IMR-90 (cell line): ENCODE measurements at regions not wholly inside any gene's neighbourhood (a gene's known extent, or its start where the extent isn't known, plus 50 kb on each side); places are given as distances from the start of the nearest gene placed in this dataset.

Experiments used
- ATAC-seq: fragments of 200-7000 bp; cut with Tn5 transposase; 2 replicates; pipeline ENCODE4 v1.9.1; 2020; ENCODE audit warnings: low read depth, mild to moderate bottlenecking, moderate library complexity
- BruUV-seq: library from RNA; stranded (reverse); fragments of 400-500 nt; replicated peaks from 2 replicates; lab custom pipeline; 2021; lab: Mats Ljungman, UMichigan
- CTCF ChIA-PET: fragments of 300-600 bp; formaldehyde crosslinking; extraction: SDS; loops from one replicate; lab custom pipeline; 2021; ENCODE audit warnings: antibody characterized with exemption; lab: Yijun Ruan, JAX
- POLR2A ChIA-PET: fragments of 300-600 bp; sonication (Branson Sonifier 250); formaldehyde crosslinking; loops from one replicate; lab custom pipeline; 2022; ENCODE audit warnings: antibody characterized with exemption; ENCODE audit not compliant: unreplicated experiment; lab: Charles Lee
- DNase-seq: peaks from one replicate; pipeline ENCODE4 v3.0.0; 2013
- H2AFZ ChIP-seq: replicated peaks from 2 replicates; pipeline ENCODE3; 2013; ENCODE audit warnings: low read length, mild to moderate bottlenecking; ENCODE audit not compliant: poor library complexity
- H2AK5ac ChIP-seq: 2 replicates; pipeline ENCODE4 v1.6.1; 2013; ENCODE audit warnings: low read depth, low read length, inconsistent platforms
- H2AK9ac ChIP-seq: replicated peaks from 2 replicates; pipeline ENCODE3; 2013; ENCODE audit warnings: mild to moderate bottlenecking, low read depth, low read length, moderate library complexity; ENCODE audit not compliant: poor library complexity
- H2BK120ac ChIP-seq: 2 replicates; pipeline ENCODE4 v1.6.1; 2013; ENCODE audit warnings: low read depth, low read length, inconsistent platforms
- H2BK15ac ChIP-seq: 3 replicates; pipeline ENCODE4 v1.6.1; 2013; ENCODE audit warnings: low read depth, low read length, inconsistent platforms
- H2BK20ac ChIP-seq: 2 replicates; pipeline ENCODE4 v1.6.1; 2013; ENCODE audit warnings: low read depth, mild to moderate bottlenecking, inconsistent platforms, low read length, moderate library complexity
- H2BK5ac ChIP-seq: 2 replicates; pipeline ENCODE4 v1.6.1; 2013; ENCODE audit warnings: mild to moderate bottlenecking, low read depth, low read length, inconsistent platforms; ENCODE audit not compliant: poor library complexity, severe bottlenecking
- H3K14ac ChIP-seq: replicated peaks from 2 replicates; pipeline ENCODE4 v1.6.1; 2013; ENCODE audit warnings: low read depth, low read length, inconsistent platforms
- H3K18ac ChIP-seq: 2 replicates; pipeline ENCODE4 v1.6.1; 2013; ENCODE audit warnings: low read depth, low read length, control low read depth
- H3K23ac ChIP-seq: 2 replicates; pipeline ENCODE4 v1.6.1; 2013; ENCODE audit warnings: low read depth, low read length, inconsistent platforms
- H3K27ac ChIP-seq: 2 replicates; pipeline ENCODE4 v1.5.1; 2013; ENCODE audit warnings: mild to moderate bottlenecking, control low read depth, low read length; ENCODE audit not compliant: insufficient read depth
- H3K27me3 ChIP-seq: 2 replicates; pipeline ENCODE4 v1.6.1; 2013; ENCODE audit warnings: low read length; ENCODE audit not compliant: control insufficient read depth, insufficient read depth
- H3K36me3 ChIP-seq: 2 replicates; pipeline ENCODE4 v1.6.1; 2013; ENCODE audit warnings: low read length, mixed read lengths; ENCODE audit not compliant: control insufficient read depth, insufficient read depth
- H3K4ac ChIP-seq: 2 replicates; pipeline ENCODE4 v1.6.1; 2013; ENCODE audit warnings: low read depth, low read length, inconsistent platforms
- H3K4me1 ChIP-seq: 2 replicates; pipeline ENCODE4 v1.6.1; 2013; ENCODE audit warnings: low read length, mixed read lengths; ENCODE audit not compliant: control insufficient read depth, insufficient read depth
- H3K4me2 ChIP-seq: 2 replicates; pipeline ENCODE4 v1.6.1; 2013; ENCODE audit warnings: low read depth, mild to moderate bottlenecking, control low read depth, low read length, moderate library complexity
- H3K4me3 ChIP-seq: 2 replicates; pipeline ENCODE4 v1.5.1; 2013; ENCODE audit warnings: low read depth, mild to moderate bottlenecking, control low read depth, low read length, moderate library complexity; ENCODE audit not compliant: insufficient read depth
- H3K56ac ChIP-seq: 2 replicates; pipeline ENCODE4 v1.6.1; 2013; ENCODE audit warnings: low read length, inconsistent platforms; ENCODE audit not compliant: insufficient read depth; ENCODE audit errors: extremely low read depth
- H3K79me1 ChIP-seq, 2 experiments: 2 replicates each; pipeline ENCODE4 v1.6.1; 2013; ENCODE audit warnings: low read length in 2 of 2, inconsistent platforms in 1 of 2, low read depth in 1 of 2
- H3K9ac ChIP-seq: 2 replicates; pipeline ENCODE4 v1.6.1; 2013; ENCODE audit warnings: low read depth, low read length, control low read depth
- H3K9me1 ChIP-seq: 2 replicates; pipeline ENCODE4 v1.6.1; 2013; ENCODE audit warnings: low read length, inconsistent platforms; ENCODE audit not compliant: insufficient read depth
- H3K9me3 ChIP-seq: 2 replicates; pipeline ENCODE4 v1.6.1; 2013; ENCODE audit warnings: low read length; ENCODE audit not compliant: control insufficient read depth, insufficient read depth
- H4K20me1 ChIP-seq: 2 replicates; pipeline ENCODE4 v1.6.1; 2013; ENCODE audit warnings: low read length, inconsistent platforms; ENCODE audit not compliant: insufficient read depth
- H4K5ac ChIP-seq: 2 replicates; pipeline ENCODE4 v1.6.1; 2013; ENCODE audit warnings: mild to moderate bottlenecking, low read depth, low read length, control low read depth
- H4K8ac ChIP-seq, 2 experiments: 2 replicates each; pipeline ENCODE4 v1.6.1; 2013; ENCODE audit warnings: low read depth in 2 of 2, low read length in 2 of 2, control low read depth in 1 of 2, inconsistent platforms in 1 of 2
- H4K91ac ChIP-seq: 2 replicates; pipeline ENCODE4 v1.6.1; 2013; ENCODE audit warnings: low read depth, low read length, inconsistent platforms; ENCODE audit not compliant: insufficient read depth
- CHD1 ChIP-seq: IDR thresholded peaks from 2 replicates; pipeline ENCODE4 v1.6.1; 2012; ENCODE audit warnings: low read depth, low read length, improper control_type of control experiment
- CTCF ChIP-seq: conservative IDR thresholded peaks from 2 replicates; pipeline ENCODE4 v1.5.1; 2012; ENCODE audit warnings: mild to moderate bottlenecking, low read depth, low read length, improper control_type of control experiment
- ELK1 ChIP-seq: fragments of 150-350 bp; IDR thresholded peaks from 2 replicates; pipeline ENCODE4 v1.6.1; 2016; ENCODE audit warnings: low read depth, mild to moderate bottlenecking, low read length, moderate library complexity, borderline replicate concordance
- FOS ChIP-seq: fragments of 150-350 bp; IDR thresholded peaks from 2 replicates; pipeline ENCODE4 v1.6.1; 2016; ENCODE audit warnings: low read depth, low read length
- MAZ ChIP-seq: IDR thresholded peaks from 2 replicates; pipeline ENCODE4 v1.6.1; 2012; ENCODE audit warnings: low read depth, mild to moderate bottlenecking, low read length, improper control_type of control experiment, moderate library complexity, borderline replicate concordance
- MXI1 ChIP-seq: IDR thresholded peaks from 2 replicates; pipeline ENCODE4 v1.6.1; 2012; ENCODE audit warnings: low read depth, mild to moderate bottlenecking, low read length, moderate library complexity, borderline replicate concordance
- NFE2L2 ChIP-seq: fragments of 150-350 bp; IDR thresholded peaks from 2 replicates; pipeline ENCODE4 v1.6.1; 2016; ENCODE audit warnings: low read depth, mild to moderate bottlenecking, low read length
- POLR2A ChIP-seq: IDR thresholded peaks from 2 replicates; pipeline ENCODE4 v1.6.1; 2012; ENCODE audit warnings: mild to moderate bottlenecking, low read depth, low read length
- RCOR1 ChIP-seq: IDR thresholded peaks from 2 replicates; pipeline ENCODE4 v1.6.1; 2012; ENCODE audit warnings: mild to moderate bottlenecking, low read length, improper control_type of control experiment; ENCODE audit not compliant: insufficient replicate concordance
- RFX5 ChIP-seq: IDR thresholded peaks from 2 replicates; pipeline ENCODE4 v1.8.0; 2012; ENCODE audit warnings: low read depth, mild to moderate bottlenecking, low read length, moderate library complexity
- WGBS, 2 experiments: methylation state at CpG; one replicate each; pipeline versions ENCODE4 v1.1.5 to v1.1.7; 2013; ENCODE audit warnings: missing lambda C conversion rate in 2 of 2; ENCODE audit not compliant: insufficient read length in 1 of 2; ENCODE audit errors: extremely low coverage in 2 of 2; 5-methylcytosine and 5-hydroxymethylcytosine counted together
- dilution Hi-C: fragments of 300-500 bp; cut with HindIII; formaldehyde crosslinking; loops from one replicate; pipeline ENCODE4 v1.14.3; 2018; ENCODE audit warnings: low sequenced_read_pairs; ENCODE audit not compliant: unreplicated experiment
- in situ Hi-C: fragments of 300-500 bp; cut with MboI; formaldehyde crosslinking; loops from 3 replicates; pipeline ENCODE4 v1.14.3; 2019; ENCODE audit warnings: low sequenced_read_pairs, inconsistent platforms, mixed read lengths
- intact Hi-C: fragments of 100-400 bp; cut with micrococcal nuclease; formaldehyde crosslinking; loops from 2 replicates; pipeline ENCODE4 v1.10.0; 2022

- ATAC-seq (no peak), DNase-seq (no peak)
- Histone ChIP-seq H4K5ac (no peak overlapping the region), H2BK20ac (no peak overlapping the region), H3K4me3 (no peak overlapping the region), H3K27me3 (no peaks in the 10 kb centered on the region), H3K9me3 (no peaks in the 10 kb centered on the region), H2BK120ac (no peak overlapping the region), H2AK5ac (no peak overlapping the region), H3K14ac (no peak overlapping the region), H3K56ac (no peak overlapping the region), H4K8ac (no peak overlapping the region), H2BK5ac (no peak overlapping the region), H3K27ac (no peak overlapping the region), H3K4me1 (no peaks in the 10 kb centered on the region), H3K79me1 (no peaks in the 10 kb centered on the region), H2AFZ (no peak overlapping the region), H2BK15ac (no peak overlapping the region), H3K36me3 (no peaks in the 10 kb centered on the region), H3K9me1 (no peaks in the 10 kb centered on the region), H4K20me1 (no peaks in the 10 kb centered on the region), H3K18ac (no peak overlapping the region), H3K23ac (no peak overlapping the region), H2AK9ac (no peak overlapping the region), H3K9ac (no peak overlapping the region), H4K91ac (no peak overlapping the region), H3K4me2 (no peak overlapping the region), H3K4ac (no peak overlapping the region)
- TF ChIP-seq POLR2A (no peak), RCOR1 (no peak), CHD1 (no peak), RFX5 (no peak), MXI1 (no peak), MAZ (no peak), FOS (no peak), CTCF (no peak), ELK1 (no peak), NFE2L2 (no peak)
- dilution Hi-C loops (no loop called here), in situ Hi-C loops (no loop called here), intact Hi-C loops (no loop called here)
- CTCF ChIA-PET: no interaction called here
- BruUV-seq: no TSS peak
- WGBS, 2 experiments: 76% methylated on average over 5 of the region's 7 CpGs; no CpG with 5 or more reads in 1 of the 2 experiments
- POLR2A ChIA-PET: no interaction called here
Observed at GRCh38 chrX:79482686-79483085, 115.6 kb upstream of the ITM2A start.
